ENCODE measurements at regions not wholly inside any gene's neighbourhood (a gene's known extent, or its start where the extent isn't known, plus 50 kb on each side); places are given as distances from the start of the nearest gene placed in this dataset.
"Not testable (repeated sequence)": the region's sequence is repeated elsewhere in the genome, so short reads cannot be mapped to it uniquely, and the experiment has no call there.

- DNase-seq: no peak
Observed at GRCh38 chr4:13903061-13903460, 275.5 kb upstream of the BOD1L1 start.

DNA sequence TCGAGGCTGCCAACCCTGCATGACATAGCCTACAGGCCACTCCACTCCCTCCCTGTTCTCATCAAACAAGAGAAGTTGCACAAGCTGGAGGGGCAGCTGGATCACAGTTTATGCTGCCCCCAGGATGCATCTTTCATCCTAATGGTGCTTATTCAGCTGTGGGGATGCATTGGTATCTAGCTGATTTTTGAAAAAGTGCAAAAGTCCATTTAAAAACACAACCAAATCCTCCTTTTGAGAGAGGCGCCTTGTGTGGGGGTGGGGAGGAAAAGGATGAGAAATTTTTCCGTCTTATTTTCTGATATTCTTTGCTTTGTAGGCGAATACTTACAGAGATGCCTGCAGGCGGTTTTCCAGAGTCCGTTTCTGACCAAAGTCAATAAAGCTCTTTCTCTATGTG is 276.4 kb upstream of the BOD1L1 start:
- no peak for DNase-seq

GRCh38 chr4:13905543-13905942 is 278.0 kb upstream of the BOD1L1 start:
- peak; percentile 89 for DNase-seq

DNA sequence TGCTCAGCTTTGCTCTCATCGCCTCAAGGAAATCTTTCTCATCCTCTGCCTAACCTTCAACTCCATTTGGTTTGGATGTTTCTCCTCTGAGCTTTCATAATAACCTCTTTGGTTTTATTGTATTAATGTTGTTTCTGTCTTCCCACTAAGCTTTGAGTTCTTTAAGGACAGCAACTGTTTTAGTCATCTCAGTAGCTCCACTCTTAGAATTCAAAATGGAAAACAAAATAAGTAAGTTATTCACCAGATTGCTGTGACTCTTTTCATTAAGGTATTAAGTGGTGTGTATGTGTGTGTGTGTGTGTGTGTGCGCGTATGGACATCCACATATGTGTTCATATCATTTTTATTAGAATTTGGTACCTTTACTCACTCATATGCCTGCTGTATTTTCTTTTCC is 279.2 kb upstream of the BOD1L1 start:
- no peak for DNase-seq

GRCh38 chr4:13907255-13907751 is 279.8 kb upstream of the BOD1L1 start:
- DNase-seq: peak; percentile 99

GRCh38 chr4:13908455-13908854 is 280.9 kb upstream of the BOD1L1 start:
- no peak for DNase-seq

DNA sequence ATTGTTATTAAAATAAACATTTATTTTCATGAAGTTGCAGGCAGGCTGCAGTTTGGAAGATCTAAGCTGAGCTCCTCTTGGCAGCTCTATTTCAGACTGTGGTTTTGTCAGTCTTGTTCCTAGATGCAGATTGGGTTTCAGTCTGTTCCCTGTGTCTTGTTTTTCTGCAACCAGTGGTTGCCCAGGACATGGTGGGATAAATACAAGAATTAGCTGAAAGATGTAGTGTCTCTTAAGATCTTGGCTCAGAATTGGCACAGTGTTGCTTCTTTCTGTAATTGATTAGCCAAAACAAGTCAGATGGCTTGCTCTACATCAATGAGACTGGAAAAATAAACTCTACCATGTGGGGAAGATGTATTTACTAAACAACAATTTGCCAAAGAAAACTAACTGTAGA is 283.0 kb upstream of the BOD1L1 start:
- no peak for DNase-seq

GRCh38 chr4:13911256-13911655 is 283.7 kb upstream of the BOD1L1 start:
- DNase-seq: no peak

DNA sequence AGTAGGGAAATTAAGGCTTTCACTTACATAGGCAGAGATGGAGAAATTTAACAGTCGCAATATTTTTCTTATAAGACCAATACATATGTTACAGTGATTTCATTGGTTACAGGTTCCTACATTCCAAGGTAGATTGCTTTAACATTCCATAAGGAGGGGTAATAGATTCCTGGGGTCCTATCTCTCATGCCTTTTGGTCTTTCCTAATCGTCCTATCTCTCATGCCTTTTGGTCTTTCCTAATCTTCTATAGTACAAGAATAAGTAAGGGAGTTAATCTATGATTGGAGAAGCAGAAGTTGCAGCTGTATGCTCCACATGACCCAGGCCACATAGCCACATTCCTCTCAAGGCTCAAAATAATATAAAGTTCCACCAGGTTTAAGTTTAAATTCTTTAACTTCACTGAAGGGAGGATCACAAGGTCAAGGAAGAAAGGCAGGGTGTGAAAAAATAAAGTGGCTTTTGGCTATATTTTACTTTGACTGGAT is 285.0 kb upstream of the BOD1L1 start:
- DNase-seq: no peak

DNA sequence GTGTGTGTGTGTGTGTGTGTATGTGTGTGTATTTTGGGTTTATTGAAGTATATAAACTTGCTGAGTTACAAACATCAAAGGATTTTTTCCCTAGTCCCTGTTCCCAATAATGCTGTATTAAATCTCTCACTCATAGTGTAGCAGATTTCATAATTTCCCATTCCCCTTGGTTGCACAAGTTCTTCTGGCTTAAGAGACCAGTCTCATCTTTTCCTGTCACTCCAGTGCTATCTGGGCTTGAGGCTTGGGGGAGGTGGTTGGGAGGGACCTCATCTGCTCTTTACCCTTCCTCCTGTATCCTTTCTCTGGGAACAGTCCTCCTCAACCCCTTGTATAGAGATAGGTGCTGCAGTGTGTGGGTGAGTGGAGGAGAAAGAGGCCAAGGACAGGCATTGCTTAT is 285.4 kb upstream of the BOD1L1 start:
- DNase-seq: no peak

GRCh38 chr4:13917015-13917414 is 289.5 kb upstream of the BOD1L1 start:
- DNase-seq: peak; percentile 93

- peak; percentile 100 for DNase-seq
Observed at GRCh38 chr4:13918110-13918509, 290.6 kb upstream of the BOD1L1 start.

DNA sequence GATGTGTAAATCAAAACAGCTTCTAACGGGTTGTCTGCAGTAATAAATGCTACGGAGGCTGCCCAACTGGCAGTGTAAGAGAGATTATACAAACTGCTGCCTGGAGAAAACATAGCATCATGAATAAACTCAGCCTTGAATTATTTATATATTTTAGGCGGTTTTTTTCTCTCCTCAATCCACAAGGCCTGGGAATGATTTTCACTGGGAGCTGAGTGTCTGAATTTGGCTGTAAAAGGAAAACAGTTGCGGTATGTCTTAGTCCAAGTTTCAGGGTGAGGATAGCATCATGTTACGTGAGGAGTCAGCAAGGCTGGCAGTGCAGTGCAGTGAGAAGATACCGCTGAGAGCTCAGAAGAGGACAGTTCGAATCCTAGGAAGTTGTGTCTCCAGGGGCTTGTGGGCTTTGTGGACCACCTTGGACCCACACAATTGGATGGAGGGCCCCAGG is 291.5 kb upstream of the BOD1L1 start:
- DNase-seq: peak; percentile 99

- DNase-seq: peak; percentile 62
Observed at GRCh38 chr4:13920111-13920875, 292.8 kb upstream of the BOD1L1 start.

DNA sequence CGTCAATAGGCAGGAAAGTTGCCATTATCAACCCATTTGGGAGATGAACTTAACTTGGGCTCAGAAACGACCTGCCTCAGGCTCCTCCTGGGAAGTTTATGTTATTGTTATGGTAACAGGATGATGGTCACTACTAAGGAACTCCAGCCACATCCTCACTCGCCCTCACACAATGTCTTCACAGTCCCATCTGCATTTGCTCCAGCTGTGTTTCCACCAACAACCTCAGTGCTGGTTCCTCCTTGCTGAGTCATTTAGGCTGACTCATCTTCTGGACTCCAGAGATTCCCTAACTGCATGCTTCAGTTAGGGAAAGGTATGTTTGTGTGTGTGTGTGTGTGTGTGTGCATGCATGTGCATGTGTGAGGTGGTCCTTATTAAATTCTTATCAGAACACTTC is 293.4 kb upstream of the BOD1L1 start:
- peak; percentile 100 for DNase-seq

GRCh38 chr4:13921805-13922204 is 294.3 kb upstream of the BOD1L1 start:
- peak; percentile 49 for DNase-seq

GRCh38 chr4:13922459-13922858 is 294.9 kb upstream of the BOD1L1 start:
- DNase-seq: no peak

GRCh38 chr4:13922873-13923645 is 295.5 kb upstream of the BOD1L1 start:
- peak; percentile 82 for DNase-seq

- DNase-seq: not testable (repeated sequence)
Observed at GRCh38 chr4:13924900-13925299, 297.4 kb upstream of the BOD1L1 start.

DNA sequence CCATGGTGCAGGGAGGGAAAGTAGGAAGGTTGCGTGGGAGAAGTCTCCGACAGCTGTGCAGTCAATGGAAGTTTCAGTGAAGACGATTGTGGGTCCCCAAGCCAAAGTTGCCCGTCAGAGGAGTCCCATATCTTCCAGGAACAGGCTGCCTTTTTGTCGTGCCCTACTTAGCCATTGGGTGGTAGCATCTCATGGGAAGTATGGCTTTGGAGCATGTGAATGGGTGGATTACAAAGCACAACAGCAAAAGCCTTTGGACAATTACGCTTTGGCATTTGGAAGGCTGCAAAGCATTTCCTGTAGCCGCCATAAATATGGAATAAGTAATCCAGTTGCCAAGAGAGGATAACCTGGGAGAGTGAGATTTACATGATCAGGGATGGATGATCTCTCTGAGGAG is 300.7 kb upstream of the BOD1L1 start:
- no peak for DNase-seq

- no peak for DNase-seq
Observed at GRCh38 chr4:13930155-13930554, 302.6 kb upstream of the BOD1L1 start.

DNA sequence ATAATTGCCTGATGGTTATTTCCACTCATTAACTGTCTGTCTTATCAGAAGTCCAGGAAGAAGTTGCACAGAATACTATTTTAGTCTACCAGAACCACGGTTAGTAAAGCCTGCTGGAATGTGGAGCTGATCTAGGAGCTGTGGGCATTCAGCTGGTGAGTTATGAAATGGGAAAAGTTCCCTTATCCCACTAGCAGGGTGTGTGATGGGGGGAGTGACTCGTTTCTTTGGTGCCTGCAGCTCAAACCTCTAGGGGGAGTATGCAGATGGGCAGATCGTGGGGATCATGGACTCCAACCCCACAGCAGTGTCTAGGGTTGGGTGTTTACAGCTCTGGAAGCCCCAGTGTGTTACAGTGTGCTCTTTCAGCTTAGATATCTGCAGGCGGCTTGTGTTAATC is 305.7 kb upstream of the BOD1L1 start:
- peak; percentile 75 for DNase-seq

DNA sequence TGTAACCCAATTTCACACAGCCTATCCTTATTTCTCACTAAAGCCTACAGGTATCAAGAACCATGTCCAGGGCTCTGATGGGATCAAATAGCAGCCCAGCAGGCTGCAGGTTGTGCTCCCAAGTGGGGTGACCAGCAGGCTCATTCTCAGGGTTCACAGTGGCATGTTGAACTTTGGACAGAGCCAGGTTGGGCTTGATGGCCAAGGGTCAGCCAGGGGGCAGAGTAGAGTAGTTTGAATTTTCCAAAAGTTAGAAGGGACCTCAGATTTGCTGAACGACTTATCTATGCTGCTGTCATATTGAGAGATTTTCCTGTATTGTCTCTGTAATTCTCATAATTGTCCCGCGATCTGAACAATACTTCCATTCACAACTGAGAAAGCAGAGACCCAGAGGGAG is 310.8 kb upstream of the BOD1L1 start:
- DNase-seq: no peak

GRCh38 chr4:13940921-13941320 is 313.4 kb upstream of the BOD1L1 start:
- no peak for DNase-seq

Measured in fibroblast of skin of back (primary cell).